Upper lobe of left lung (tissue), 6 donors: ENCODE measurements at regions not wholly inside any gene's neighbourhood (a gene's known extent, or its start where the extent isn't known, plus 50 kb on each side); places are given as distances from the start of the nearest gene placed in this dataset.

Experiments
- ATAC-seq, 2 donors: fragments of 200-7000 bp; cut with Tn5 transposase; one replicate each; pipeline ENCODE4 v1.9.1; 2022; ENCODE audit warnings: mild to moderate bottlenecking in 2 of 2, moderate library complexity in 2 of 2; ENCODE audit not compliant: low FRiP score in 2 of 2
- DNase-seq, 2 donors: peaks; one replicate each; pipeline ENCODE4 v3.0.0-alpha.2; 2019 to 2020
- H3K27ac ChIP-seq, 4 donors: fragments of 200-600 bp; sonication (generic); one replicate each; pipeline ENCODE4 v1.5.1; 2016 to 2019
- H3K27me3 ChIP-seq, 4 donors: fragments of 200-600 bp; sonication (generic); one replicate each; pipeline ENCODE4 v1.5.1; 2017 to 2019
- H3K36me3 ChIP-seq, 4 donors: fragments of 200-600 bp; sonication (generic); one replicate each; pipeline ENCODE4 v1.5.1; 2016 to 2019
- H3K4me1 ChIP-seq, 4 donors: fragments of 200-600 bp; sonication (generic); one replicate each; pipeline ENCODE4 v1.5.1; 2018 to 2019
- H3K4me3 ChIP-seq, 4 donors: fragments of 200-600 bp; sonication (generic); one replicate each; pipeline ENCODE4 v1.5.1; 2017 to 2019; ENCODE audit warnings: mild to moderate bottlenecking in 2 of 4, moderate library complexity in 1 of 4
- H3K9me3 ChIP-seq, 4 donors: fragments of 200-600 bp; sonication (generic); one replicate each; pipeline ENCODE4 v1.5.1; 2018 to 2019
- CTCF ChIP-seq, 6 experiments: fragments of 450-650 bp in 4 of 6; fragments of 200-600 bp in 2 of 6; sonication (generic) in 2 of 6; IDR thresholded peaks; one replicate each; pipeline ENCODE4 v1.5.1; 2016 to 2019; ENCODE audit warnings: antibody characterized with exemption in 6 of 6
- EP300 ChIP-seq, 4 donors: sonication (generic); formaldehyde crosslinking; IDR thresholded peaks; one replicate each; pipeline ENCODE4 v1.5.1; 2017; ENCODE audit warnings: antibody characterized with exemption in 4 of 4, control low read depth in 2 of 4
- POLR2A ChIP-seq, 4 donors: fragments of 450-650 bp; IDR thresholded peaks; one replicate each; pipeline ENCODE4 v1.5.1; 2016 to 2017; ENCODE audit warnings: antibody characterized with exemption in 4 of 4, mild to moderate bottlenecking in 2 of 4
- POLR2AphosphoS5 ChIP-seq, 2 donors: sonication (generic); formaldehyde crosslinking; IDR thresholded peaks; one replicate each; pipeline ENCODE4 v1.5.1; 2017; ENCODE audit warnings: antibody characterized with exemption in 2 of 2
- WGBS, 2 donors: methylation state at CpG; one replicate each; pipeline ENCODE4 v1.1.5; 2017 to 2018; 5-methylcytosine and 5-hydroxymethylcytosine counted together
- donor health status: DM: no; HTN: no; CAD: no; lungs with moderate emphysema.
- donor health status: DM: no; HTN: yes; CAD: no; lungs with severe emphysema.

- no peak for ATAC-seq
- Histone ChIP-seq H3K27me3 (no peaks in the 10 kb centered on the region), H3K36me3 (no peaks in the 10 kb centered on the region), H3K9me3 (no peaks in the 10 kb centered on the region), H3K27ac (no peak overlapping the region), H3K4me1 (peaks cover 3 to 11% (median 8%) of the 10 kb centered on the region in 4 donors), H3K4me3 (no peak overlapping the region)
- no peak for DNase-seq
- TF ChIP-seq CTCF (IDR thresholded peaks at IDR 0.05) (no peak), POLR2A (IDR thresholded peaks at IDR 0.05) (no peak), EP300 (IDR thresholded peaks at IDR 0.05) (no peak), POLR2AphosphoS5 (IDR thresholded peaks at IDR 0.05) (no peak)
- 64 to 65% methylated on average over 1 of the region's 1 CpG for WGBS, 2 donors
Observed at GRCh38 chr9:87115785-87116184, 168.5 kb upstream of the GAS1 start.

GRCh38 chr9:87116492-87116891 lies 169.2 kb upstream of the GAS1 start:
- Histone ChIP-seq H3K4me3 (no peak overlapping the region), H3K27ac (no peak overlapping the region), H3K27me3 (no peaks in the 10 kb centered on the region), H3K36me3 (no peaks in the 10 kb centered on the region), H3K4me1 (peaks cover 3 to 11% (median 8%) of the 10 kb centered on the region in 4 donors), H3K9me3 (no peaks in the 10 kb centered on the region)
- ATAC-seq = no peak
- no peak for TF ChIP-seq POLR2A (IDR thresholded peaks at IDR 0.05)
- TF ChIP-seq POLR2AphosphoS5 (IDR thresholded peaks at IDR 0.05) = no peak
- TF ChIP-seq EP300 (IDR thresholded peaks at IDR 0.05) = no peak
- TF ChIP-seq CTCF (IDR thresholded peaks at IDR 0.05) = no peak
- WGBS, 2 donors = 70 to 97% methylated on average over 2 to 3 of the region's 3 CpGs
- no peak for DNase-seq

DNA sequence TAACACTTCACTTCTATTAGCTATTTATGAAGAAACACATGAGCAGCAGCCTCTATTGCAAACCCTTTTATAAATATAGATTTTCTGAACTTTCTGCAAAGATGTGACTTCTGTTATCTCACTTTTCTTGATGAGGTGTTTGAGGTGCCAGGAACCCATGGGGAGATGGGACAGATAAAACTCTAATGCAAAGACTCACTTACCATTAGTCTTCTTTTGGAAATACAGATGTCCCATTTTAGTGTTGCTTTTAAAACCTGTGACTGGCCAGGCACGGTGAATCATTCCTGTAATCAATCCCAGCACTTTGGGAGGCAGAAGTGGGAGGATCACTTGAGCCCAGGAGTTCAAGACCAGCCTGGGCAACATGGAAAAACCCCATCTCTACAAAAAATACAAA lies 171.3 kb upstream of the GAS1 start:
- 62 to 67% methylated on average over 1 of the region's 1 CpG for WGBS, 2 donors
- no peak overlapping the region for H3K4me3 ChIP-seq
- no peaks in the 10 kb centered on the region for H3K36me3 ChIP-seq
- H3K9me3 ChIP-seq = no peaks in the 10 kb centered on the region
- no peak for TF ChIP-seq POLR2AphosphoS5 (IDR thresholded peaks at IDR 0.05)
- no peak for TF ChIP-seq POLR2A (IDR thresholded peaks at IDR 0.05)
- TF ChIP-seq EP300 (IDR thresholded peaks at IDR 0.05) = no peak
- no peak for TF ChIP-seq CTCF (IDR thresholded peaks at IDR 0.05)
- H3K27me3 ChIP-seq = no peaks in the 10 kb centered on the region
- H3K4me1 ChIP-seq = peaks cover 3 to 11% (median 8%) of the 10 kb centered on the region in 4 donors
- no peak overlapping the region for H3K27ac ChIP-seq
- DNase-seq (no peak), ATAC-seq (no peak)

DNA sequence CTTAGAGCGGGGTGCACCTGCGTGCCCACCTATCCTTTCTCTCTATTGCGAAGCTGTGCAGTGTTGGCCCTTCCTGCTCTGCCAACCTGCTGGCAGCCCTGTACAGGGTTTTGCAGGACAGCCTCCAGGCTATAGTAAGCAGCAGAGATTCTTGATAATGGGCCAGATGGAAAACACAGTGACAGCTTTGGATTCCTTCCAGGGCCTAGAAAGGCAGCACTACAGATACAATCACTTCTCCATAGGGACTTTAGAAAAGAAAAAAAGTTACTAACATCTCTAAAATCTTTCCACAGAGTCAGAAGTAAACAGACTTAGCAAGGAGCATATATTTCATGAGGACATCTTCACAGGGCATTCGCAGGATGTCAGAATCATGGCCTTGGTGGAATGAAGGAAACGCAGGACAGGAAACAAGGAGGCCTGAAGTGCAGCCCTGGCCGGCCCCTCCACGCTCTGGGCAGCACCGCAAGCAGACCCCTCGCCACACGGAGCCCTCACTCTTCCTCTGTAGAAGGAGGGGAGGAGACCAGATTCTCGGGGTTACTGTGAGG lies 172.1 kb upstream of the GAS1 start:
- Histone ChIP-seq H3K9me3 (no peaks in the 10 kb centered on the region), H3K27me3 (no peaks in the 10 kb centered on the region), H3K36me3 (no peaks in the 10 kb centered on the region), H3K27ac (peak overlapping the region in 1 of 4 donors; percentile 16), H3K4me3 (no peak overlapping the region), H3K4me1 (peaks cover 3 to 11% (median 8%) of the 10 kb centered on the region in 4 donors)
- WGBS, 2 donors = 24 to 27% methylated on average over 10 to 11 of the region's 11 CpGs
- no peak for TF ChIP-seq CTCF (IDR thresholded peaks at IDR 0.05)
- TF ChIP-seq POLR2AphosphoS5 (IDR thresholded peaks at IDR 0.05) = no peak
- TF ChIP-seq EP300 (IDR thresholded peaks at IDR 0.05) = no peak
- TF ChIP-seq POLR2A (IDR thresholded peaks at IDR 0.05) = no peak
- ATAC-seq (peak in 1 of 2 donors; percentile 73), DNase-seq (peak; percentile 26 to 50)

- Histone ChIP-seq H3K27me3 (no peaks in the 10 kb centered on the region), H3K4me1 (peaks cover 3 to 11% (median 8%) of the 10 kb centered on the region in 4 donors), H3K36me3 (no peaks in the 10 kb centered on the region), H3K27ac (peak overlapping the region in 1 of 4 donors; percentile 7), H3K4me3 (no peak overlapping the region), H3K9me3 (no peaks in the 10 kb centered on the region)
- 67 to 83% methylated on average over 5 of the region's 5 CpGs for WGBS, 2 donors
- ATAC-seq = no peak
- TF ChIP-seq EP300 (IDR thresholded peaks at IDR 0.05) (no peak), CTCF (IDR thresholded peaks at IDR 0.05) (no peak), POLR2A (IDR thresholded peaks at IDR 0.05) (no peak), POLR2AphosphoS5 (IDR thresholded peaks at IDR 0.05) (no peak)
- no peak for DNase-seq
Observed at GRCh38 chr9:87120610-87121009, 173.3 kb upstream of the GAS1 start.
